ENCODE measurements at regions not wholly inside any gene's neighbourhood (a gene's known extent, or its start where the extent isn't known, plus 50 kb on each side); places are given as distances from the start of the nearest gene placed in this dataset.

DNA sequence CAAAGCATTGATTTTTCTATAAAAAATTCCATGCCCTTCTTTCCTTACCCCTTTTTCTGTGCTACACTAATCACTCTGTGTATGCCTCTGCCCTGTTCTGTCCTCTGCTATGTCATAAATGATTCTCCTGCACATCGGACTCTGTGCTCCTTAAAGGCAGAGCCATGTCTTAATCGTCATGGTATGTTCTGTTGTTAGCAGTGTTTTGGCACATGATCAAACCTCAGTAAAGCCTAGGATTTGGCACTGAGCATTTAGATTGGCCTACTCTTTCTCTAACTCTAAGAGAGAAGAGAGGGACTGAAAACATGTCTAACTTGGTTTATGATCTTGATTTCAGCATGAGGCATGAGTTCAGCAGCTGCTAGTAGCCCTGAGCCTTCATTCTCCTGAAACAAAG lies 266.9 kb downstream of the AASDHPPT start:
- TF ChIP-seq, protein P1, sequence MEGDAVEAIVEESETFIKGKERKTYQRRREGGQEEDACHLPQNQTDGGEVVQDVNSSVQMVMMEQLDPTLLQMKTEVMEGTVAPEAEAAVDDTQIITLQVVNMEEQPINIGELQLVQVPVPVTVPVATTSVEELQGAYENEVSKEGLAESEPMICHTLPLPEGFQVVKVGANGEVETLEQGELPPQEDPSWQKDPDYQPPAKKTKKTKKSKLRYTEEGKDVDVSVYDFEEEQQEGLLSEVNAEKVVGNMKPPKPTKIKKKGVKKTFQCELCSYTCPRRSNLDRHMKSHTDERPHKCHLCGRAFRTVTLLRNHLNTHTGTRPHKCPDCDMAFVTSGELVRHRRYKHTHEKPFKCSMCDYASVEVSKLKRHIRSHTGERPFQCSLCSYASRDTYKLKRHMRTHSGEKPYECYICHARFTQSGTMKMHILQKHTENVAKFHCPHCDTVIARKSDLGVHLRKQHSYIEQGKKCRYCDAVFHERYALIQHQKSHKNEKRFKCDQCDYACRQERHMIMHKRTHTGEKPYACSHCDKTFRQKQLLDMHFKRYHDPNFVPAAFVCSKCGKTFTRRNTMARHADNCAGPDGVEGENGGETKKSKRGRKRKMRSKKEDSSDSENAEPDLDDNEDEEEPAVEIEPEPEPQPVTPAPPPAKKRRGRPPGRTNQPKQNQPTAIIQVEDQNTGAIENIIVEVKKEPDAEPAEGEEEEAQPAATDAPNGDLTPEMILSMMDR (conservative IDR thresholded peaks at IDR 0.05 in 1 of 2, IDR thresholded peaks at IDR 0.05 in 1 of 2; ENCODE audit: low read depth in 1 of 2, low read length in 2 of 2) = no peak
- TF ChIP-seq EZH2 (IDR thresholded peaks at IDR 0.05; ENCODE audit: low read length, missing control alignments) = no peak
